Activated T-helper 2 cell treated with anti-CD3 and anti-CD28 coated beads, Interferon-gamma antibody, Interleukin-2, Interleukin-4, amounts not matched to agents 10 μg/mL and 5 μg/mL and 100 μg/mL, durations not matched to agents 14 hours and 24 hours and 36 hours (primary cell): ENCODE measurements at regions not wholly inside any gene's neighbourhood (a gene's known extent, or its start where the extent isn't known, plus 50 kb on each side); places are given as distances from the start of the nearest gene placed in this dataset.

Source experiments
- DNase-seq: peaks from one replicate; pipeline ENCODE4 v3.0.0; 2021; ENCODE audit warnings: low spot score
- H3K27ac Mint-ChIP-seq: one replicate; pipeline ENCODE4 v1.8.0; 2021; ENCODE audit warnings: mixed read lengths
- H3K27me3 Mint-ChIP-seq: one replicate; pipeline ENCODE4 v1.8.0; 2021; ENCODE audit warnings: low read depth, mixed read lengths
- H3K36me3 Mint-ChIP-seq: one replicate; pipeline ENCODE4 v1.8.0; 2021; ENCODE audit warnings: low read depth, mixed read lengths
- H3K4me1 Mint-ChIP-seq: one replicate; pipeline ENCODE4 v1.8.0; 2021; ENCODE audit warnings: low read depth, mixed read lengths
- H3K4me3 Mint-ChIP-seq: one replicate; pipeline ENCODE4 v1.8.0; 2021; ENCODE audit warnings: low read depth, mild to moderate bottlenecking, moderate library complexity, mixed read lengths
- H3K9me3 Mint-ChIP-seq: one replicate; pipeline ENCODE4 v1.8.0; 2021; ENCODE audit warnings: mixed read lengths
- intact Hi-C: fragments of 100-400 bp; cut with micrococcal nuclease; formaldehyde crosslinking; loops from one replicate; pipeline ENCODE4 v1.15.1; 2023

- no peak for DNase-seq
- Mint-ChIP-seq H3K36me3 (no peaks in the 10 kb centered on the region), H3K4me3 (no peak overlapping the region), H3K27me3 (no peaks in the 10 kb centered on the region), H3K4me1 (no peaks in the 10 kb centered on the region), H3K27ac (no peak overlapping the region), H3K9me3 (no peaks in the 10 kb centered on the region)
- intact Hi-C loops = no loop called here
Observed at GRCh38 chr10:21087476-21087875, 190.4 kb upstream of the NEBL start.

DNA sequence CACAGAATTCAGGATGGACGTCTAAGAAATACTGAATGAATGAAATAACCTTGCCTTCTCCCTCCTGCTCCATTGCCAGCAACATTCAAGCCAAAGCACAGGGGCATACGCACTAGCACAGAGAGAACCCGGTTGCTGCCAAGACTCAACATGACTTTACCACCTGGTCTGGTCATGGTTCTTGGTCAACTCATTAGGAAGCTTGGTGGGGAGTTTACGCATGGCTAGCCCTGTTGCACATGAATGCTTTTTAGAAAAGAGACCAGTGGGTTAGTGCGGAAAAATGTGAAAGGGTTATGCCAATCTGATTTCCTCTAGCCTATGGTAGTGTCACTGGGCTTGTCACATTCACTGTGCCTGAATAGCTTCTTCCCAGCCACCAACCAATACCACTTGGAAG is 187.6 kb upstream of the NEBL start:
- H3K27ac Mint-ChIP-seq = no peak overlapping the region
- intact Hi-C loops = no loop called here
- no peaks in the 10 kb centered on the region for H3K4me1 Mint-ChIP-seq
- no peaks in the 10 kb centered on the region for H3K27me3 Mint-ChIP-seq
- H3K9me3 Mint-ChIP-seq = no peaks in the 10 kb centered on the region
- no peak for DNase-seq
- no peaks in the 10 kb centered on the region for H3K36me3 Mint-ChIP-seq
- H3K4me3 Mint-ChIP-seq = no peak overlapping the region

DNA sequence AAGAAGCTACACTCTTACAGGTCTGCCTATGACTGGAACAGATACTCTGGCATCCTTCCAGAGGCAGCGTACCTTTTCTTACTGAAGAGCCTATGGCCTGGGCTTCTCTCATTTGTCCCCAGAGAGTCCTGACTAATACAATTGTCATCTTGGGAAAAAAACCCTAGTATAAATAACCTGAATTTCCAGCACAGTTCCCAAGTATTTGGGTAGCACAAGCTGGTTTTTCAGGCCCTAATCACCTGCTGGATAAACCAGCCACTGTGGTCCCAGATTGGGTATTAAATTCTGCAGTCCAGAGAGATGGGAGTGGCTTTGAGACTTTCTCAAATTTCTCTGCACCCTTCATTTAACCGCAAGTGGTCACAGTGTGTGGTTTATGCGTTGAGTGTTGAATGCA is 186.8 kb upstream of the NEBL start:
- intact Hi-C loops = no loop called here
- Mint-ChIP-seq H3K9me3 (no peaks in the 10 kb centered on the region), H3K4me3 (no peak overlapping the region), H3K36me3 (no peaks in the 10 kb centered on the region), H3K27ac (no peak overlapping the region), H3K27me3 (no peaks in the 10 kb centered on the region), H3K4me1 (no peaks in the 10 kb centered on the region)
- no peak for DNase-seq

- Mint-ChIP-seq H3K4me3 (no peak overlapping the region), H3K36me3 (no peaks in the 10 kb centered on the region), H3K4me1 (no peaks in the 10 kb centered on the region), H3K27ac (no peak overlapping the region), H3K27me3 (no peaks in the 10 kb centered on the region), H3K9me3 (no peaks in the 10 kb centered on the region)
- intact Hi-C loops = no loop called here
- no peak for DNase-seq
Observed at GRCh38 chr10:21082206-21082605, 185.1 kb upstream of the NEBL start.

GRCh38 chr10:21080261-21080660 is 183.2 kb upstream of the NEBL start:
- Mint-ChIP-seq H3K36me3 (no peaks in the 10 kb centered on the region), H3K4me3 (no peak overlapping the region), H3K27me3 (no peaks in the 10 kb centered on the region), H3K9me3 (no peaks in the 10 kb centered on the region), H3K27ac (no peak overlapping the region), H3K4me1 (no peaks in the 10 kb centered on the region)
- intact Hi-C loops = no loop called here
- DNase-seq = no peak

DNA sequence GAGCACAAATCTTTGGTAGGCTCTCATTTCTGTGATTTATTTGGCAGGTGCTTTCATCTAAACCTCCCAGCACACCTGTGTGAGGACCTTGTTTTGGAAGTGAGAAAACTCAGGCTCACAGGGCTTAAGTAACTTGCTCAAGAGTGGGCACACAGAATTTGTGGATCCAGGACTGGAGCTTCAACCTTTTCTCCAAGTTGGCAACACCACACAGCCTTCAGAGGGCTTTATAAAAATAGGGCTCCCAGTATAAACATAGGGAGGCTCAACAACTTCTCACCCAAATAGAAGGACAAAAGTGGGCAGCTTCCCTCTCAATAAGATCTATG is 182.2 kb upstream of the NEBL start:
- intact Hi-C loops = no loop called here
- H3K27me3 Mint-ChIP-seq = no peaks in the 10 kb centered on the region

DNA sequence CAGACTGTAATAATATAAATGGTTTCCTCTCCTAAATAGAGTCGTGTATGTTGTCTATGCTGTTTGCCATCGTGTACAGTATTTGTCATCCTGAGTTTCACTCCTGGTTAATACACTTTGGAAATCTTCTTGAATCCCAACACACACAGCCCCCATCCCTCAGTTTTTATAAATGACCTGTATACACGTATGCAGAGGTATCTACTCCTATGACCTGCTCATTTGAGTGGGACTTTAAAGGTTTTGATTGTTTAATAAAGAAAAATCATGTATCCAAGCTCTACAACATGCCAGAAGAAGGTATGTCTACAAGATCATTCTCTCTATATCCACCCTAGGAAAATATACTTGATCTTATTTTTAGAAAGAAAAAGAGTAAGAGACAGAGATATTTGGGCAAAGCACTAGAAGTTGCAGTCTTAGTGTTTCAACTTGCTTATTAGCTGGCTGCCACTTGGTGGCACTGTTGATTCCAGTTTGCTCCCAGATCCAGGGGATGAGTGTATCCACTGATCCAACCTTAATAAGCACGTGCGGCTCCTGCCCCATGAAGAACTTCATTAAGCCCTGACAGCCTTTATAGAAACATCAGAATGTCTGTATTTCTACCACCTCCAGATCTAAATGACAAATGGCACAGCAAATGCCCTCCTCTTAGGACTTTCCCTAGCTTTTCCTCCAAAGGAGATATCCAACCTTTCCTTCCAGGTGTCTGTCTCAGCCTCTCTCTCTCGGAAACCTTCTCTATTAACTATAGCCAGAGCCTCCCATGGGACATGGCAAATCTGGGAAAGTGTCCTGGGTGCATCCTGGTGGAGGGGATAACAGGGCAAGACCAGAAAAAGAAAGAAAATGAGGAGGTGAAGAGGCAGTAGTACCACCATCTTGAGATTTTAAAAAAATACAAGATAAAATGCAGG is 181.6 kb upstream of the NEBL start:
- H3K4me3 Mint-ChIP-seq = no peak overlapping the region
- H3K27ac Mint-ChIP-seq = no peak overlapping the region
- intact Hi-C loops = no loop called here
- H3K4me1 Mint-ChIP-seq = no peaks in the 10 kb centered on the region
- H3K27me3 Mint-ChIP-seq = no peaks in the 10 kb centered on the region
- no peaks in the 10 kb centered on the region for H3K9me3 Mint-ChIP-seq
- no peaks in the 10 kb centered on the region for H3K36me3 Mint-ChIP-seq
- no peak for DNase-seq

More for the DNA sequence above, 182.2 kb upstream of the NEBL start:
- Mint-ChIP-seq H3K27ac (no peak overlapping the region), H3K4me1 (no peaks in the 10 kb centered on the region), H3K36me3 (no peaks in the 10 kb centered on the region), H3K9me3 (no peaks in the 10 kb centered on the region), H3K4me3 (no peak overlapping the region)
- no peak for DNase-seq

DNA sequence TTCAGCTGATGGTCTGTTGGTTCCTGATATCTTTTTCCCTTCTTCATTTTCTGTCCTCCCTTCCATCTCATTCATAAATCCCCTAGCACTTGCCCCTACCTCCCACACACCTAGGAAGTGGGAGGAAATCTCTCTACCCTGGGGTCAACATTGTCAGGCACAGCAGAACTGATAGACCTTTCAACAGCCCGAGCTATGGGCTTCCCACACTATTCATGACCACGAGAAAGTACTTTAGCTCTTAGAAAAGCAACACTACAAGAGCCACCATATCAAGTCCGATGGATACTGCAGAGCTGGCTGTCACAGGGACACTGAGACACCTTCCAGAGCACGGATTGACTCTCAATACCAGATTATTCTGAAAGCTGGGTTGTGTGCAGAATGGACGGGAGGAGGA is 180.6 kb upstream of the NEBL start:
- H3K4me1 Mint-ChIP-seq = no peaks in the 10 kb centered on the region
- intact Hi-C loops = no loop called here
- no peak overlapping the region for H3K4me3 Mint-ChIP-seq
- H3K36me3 Mint-ChIP-seq = no peaks in the 10 kb centered on the region
- H3K27me3 Mint-ChIP-seq = no peaks in the 10 kb centered on the region
- H3K9me3 Mint-ChIP-seq = no peaks in the 10 kb centered on the region
- DNase-seq = no peak
- no peak overlapping the region for H3K27ac Mint-ChIP-seq

GRCh38 chr10:21076381-21076780 is 179.3 kb upstream of the NEBL start:
- no peak for DNase-seq
- Mint-ChIP-seq H3K4me3 (no peak overlapping the region), H3K27ac (no peak overlapping the region), H3K27me3 (no peaks in the 10 kb centered on the region), H3K9me3 (no peaks in the 10 kb centered on the region), H3K36me3 (no peaks in the 10 kb centered on the region), H3K4me1 (no peaks in the 10 kb centered on the region)
- intact Hi-C loops = no loop called here

GRCh38 chr10:21075880-21076279 is 178.8 kb upstream of the NEBL start:
- H3K4me1 Mint-ChIP-seq = no peaks in the 10 kb centered on the region
- no peaks in the 10 kb centered on the region for H3K36me3 Mint-ChIP-seq
- no peaks in the 10 kb centered on the region for H3K9me3 Mint-ChIP-seq
- no peaks in the 10 kb centered on the region for H3K27me3 Mint-ChIP-seq
- DNase-seq = no peak
- intact Hi-C loops = no loop called here
- H3K4me3 Mint-ChIP-seq = no peak overlapping the region
- H3K27ac Mint-ChIP-seq = no peak overlapping the region

GRCh38 chr10:21071001-21071673 is 174.0 kb upstream of the NEBL start:
- DNase-seq = no peak
- Mint-ChIP-seq H3K4me1 (no peaks in the 10 kb centered on the region), H3K36me3 (no peaks in the 10 kb centered on the region), H3K4me3 (no peak overlapping the region), H3K27ac (no peak overlapping the region), H3K27me3 (no peaks in the 10 kb centered on the region), H3K9me3 (no peaks in the 10 kb centered on the region)
- intact Hi-C loops = no loop called here

GRCh38 chr10:21069929-21070700 is 173.0 kb upstream of the NEBL start:
- intact Hi-C loops = no loop called here
- Mint-ChIP-seq H3K27me3 (no peaks in the 10 kb centered on the region), H3K4me3 (no peak overlapping the region), H3K4me1 (no peaks in the 10 kb centered on the region), H3K27ac (no peak overlapping the region), H3K9me3 (no peaks in the 10 kb centered on the region), H3K36me3 (no peaks in the 10 kb centered on the region)
- DNase-seq = no peak

- Mint-ChIP-seq H3K4me3 (no peak overlapping the region), H3K27me3 (no peaks in the 10 kb centered on the region), H3K9me3 (no peaks in the 10 kb centered on the region), H3K4me1 (no peaks in the 10 kb centered on the region), H3K36me3 (no peaks in the 10 kb centered on the region), H3K27ac (no peak overlapping the region)
- intact Hi-C loops = no loop called here
- DNase-seq = no peak
Observed at GRCh38 chr10:21069278-21069677, 172.2 kb upstream of the NEBL start.
